ENCODE measurements at regions not wholly inside any gene's neighbourhood (a gene's known extent, or its start where the extent isn't known, plus 50 kb on each side); places are given as distances from the start of the nearest gene placed in this dataset.

DNA sequence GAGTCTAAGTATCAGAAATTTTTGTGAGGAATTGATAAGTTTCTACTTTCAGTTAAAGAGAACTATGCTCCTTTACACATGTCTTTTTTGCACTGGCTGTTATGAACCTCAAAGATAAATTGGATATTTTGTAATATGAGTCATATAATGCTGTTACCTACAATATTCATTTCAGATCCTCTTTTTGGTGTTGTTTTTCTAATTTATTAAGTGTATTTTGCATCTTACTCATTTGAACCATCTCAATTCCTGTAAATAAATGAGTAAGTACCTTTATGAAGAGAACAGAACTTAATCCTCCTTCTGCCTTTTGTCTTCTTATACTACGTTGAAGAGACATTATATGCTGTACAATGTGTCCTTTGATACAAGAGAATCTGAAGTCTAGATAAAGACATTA, 74.4 kb downstream of the ZIC1 start:
- Histone ChIP-seq H3K27ac (replicated peaks) (no peak overlapping the region), H3K4me3 (replicated peaks; ENCODE audit: insufficient read depth, low read length) (no peak overlapping the region), H3K27me3 (ENCODE audit: insufficient read depth, poor library complexity, severe bottlenecking) (no peaks in the 10 kb centered on the region)
- TF ChIP-seq SPI1 (IDR thresholded peaks at IDR 0.05; ENCODE audit: borderline replicate concordance, low read depth) (no peak), POLR2AphosphoS5 (IDR thresholded peaks at IDR 0.05; ENCODE audit: low read depth) (no peak), CTCF (IDR thresholded peaks at IDR 0.05; ENCODE audit: insufficient read depth, low read length) (no peak), GABPA (IDR thresholded peaks at IDR 0.05; ENCODE audit: low read depth) (no peak)
- TF ChIP-seq, protein P1, sequence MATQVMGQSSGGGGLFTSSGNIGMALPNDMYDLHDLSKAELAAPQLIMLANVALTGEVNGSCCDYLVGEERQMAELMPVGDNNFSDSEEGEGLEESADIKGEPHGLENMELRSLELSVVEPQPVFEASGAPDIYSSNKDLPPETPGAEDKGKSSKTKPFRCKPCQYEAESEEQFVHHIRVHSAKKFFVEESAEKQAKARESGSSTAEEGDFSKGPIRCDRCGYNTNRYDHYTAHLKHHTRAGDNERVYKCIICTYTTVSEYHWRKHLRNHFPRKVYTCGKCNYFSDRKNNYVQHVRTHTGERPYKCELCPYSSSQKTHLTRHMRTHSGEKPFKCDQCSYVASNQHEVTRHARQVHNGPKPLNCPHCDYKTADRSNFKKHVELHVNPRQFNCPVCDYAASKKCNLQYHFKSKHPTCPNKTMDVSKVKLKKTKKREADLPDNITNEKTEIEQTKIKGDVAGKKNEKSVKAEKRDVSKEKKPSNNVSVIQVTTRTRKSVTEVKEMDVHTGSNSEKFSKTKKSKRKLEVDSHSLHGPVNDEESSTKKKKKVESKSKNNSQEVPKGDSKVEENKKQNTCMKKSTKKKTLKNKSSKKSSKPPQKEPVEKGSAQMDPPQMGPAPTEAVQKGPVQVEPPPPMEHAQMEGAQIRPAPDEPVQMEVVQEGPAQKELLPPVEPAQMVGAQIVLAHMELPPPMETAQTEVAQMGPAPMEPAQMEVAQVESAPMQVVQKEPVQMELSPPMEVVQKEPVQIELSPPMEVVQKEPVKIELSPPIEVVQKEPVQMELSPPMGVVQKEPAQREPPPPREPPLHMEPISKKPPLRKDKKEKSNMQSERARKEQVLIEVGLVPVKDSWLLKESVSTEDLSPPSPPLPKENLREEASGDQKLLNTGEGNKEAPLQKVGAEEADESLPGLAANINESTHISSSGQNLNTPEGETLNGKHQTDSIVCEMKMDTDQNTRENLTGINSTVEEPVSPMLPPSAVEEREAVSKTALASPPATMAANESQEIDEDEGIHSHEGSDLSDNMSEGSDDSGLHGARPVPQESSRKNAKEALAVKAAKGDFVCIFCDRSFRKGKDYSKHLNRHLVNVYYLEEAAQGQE (IDR thresholded peaks at IDR 0.05; ENCODE audit: insufficient replicate concordance, low read depth) = no peak
- no peak for DNase-seq (ENCODE audit: low read depth in 1 of 2, low spot score in 1 of 2)

- TF ChIP-seq SPI1 (IDR thresholded peaks at IDR 0.05; ENCODE audit: borderline replicate concordance, low read depth) = no peak
Observed at GRCh38 chr3:147493065-147493464, 83.9 kb downstream of the ZIC1 start.

GRCh38 chr3:147493666-147494065, 84.5 kb downstream of the ZIC1 start:
- no peak for DNase-seq (ENCODE audit: low read depth in 1 of 2, low spot score in 1 of 2)
- Histone ChIP-seq H3K27me3 (ENCODE audit: insufficient read depth, poor library complexity, severe bottlenecking) (no peaks in the 10 kb centered on the region), H3K27ac (replicated peaks) (no peak overlapping the region), H3K4me3 (replicated peaks; ENCODE audit: insufficient read depth, low read length) (no peak overlapping the region)
- TF ChIP-seq CTCF (IDR thresholded peaks at IDR 0.05; ENCODE audit: insufficient read depth, low read length) = no peak
- TF ChIP-seq SPI1 (IDR thresholded peaks at IDR 0.05; ENCODE audit: borderline replicate concordance, low read depth) = no peak
- TF ChIP-seq, protein P1 (IDR thresholded peaks at IDR 0.05; ENCODE audit: insufficient replicate concordance, low read depth) = no peak
- no peak for TF ChIP-seq GABPA (IDR thresholded peaks at IDR 0.05; ENCODE audit: low read depth)
- TF ChIP-seq POLR2AphosphoS5 (IDR thresholded peaks at IDR 0.05; ENCODE audit: low read depth) = no peak

More at GRCh38 chr3:147493065-147493464, 83.9 kb downstream of the ZIC1 start:
- Histone ChIP-seq H3K27ac (replicated peaks) (no peak overlapping the region), H3K27me3 (ENCODE audit: insufficient read depth, poor library complexity, severe bottlenecking) (no peaks in the 10 kb centered on the region), H3K4me3 (replicated peaks; ENCODE audit: insufficient read depth, low read length) (no peak overlapping the region)
- DNase-seq (ENCODE audit: low read depth in 1 of 2, low spot score in 1 of 2) = no peak

DNA sequence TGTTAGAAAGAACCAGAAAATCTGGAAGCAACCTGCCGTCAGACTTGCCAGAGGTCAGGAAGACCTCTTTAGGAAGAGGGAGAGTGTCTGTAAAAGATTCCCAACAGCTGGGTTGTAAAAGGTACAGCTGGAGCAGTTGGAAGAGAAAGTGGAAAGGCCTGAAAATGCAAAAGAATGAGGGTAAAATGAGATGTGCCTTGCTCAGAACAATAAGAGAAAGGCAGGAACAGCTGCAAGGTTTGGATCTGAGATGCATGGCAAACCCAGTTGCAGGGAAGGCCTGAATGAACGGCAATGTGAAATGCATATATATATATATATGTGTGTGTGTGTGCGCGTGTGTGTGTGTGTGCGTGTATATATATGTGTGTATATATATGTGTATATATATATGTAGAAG, 88.1 kb downstream of the ZIC1 start:
- TF ChIP-seq CTCF (IDR thresholded peaks at IDR 0.05; ENCODE audit: insufficient read depth, low read length) = no peak
- TF ChIP-seq, protein P1 (IDR thresholded peaks at IDR 0.05; ENCODE audit: insufficient replicate concordance, low read depth) = no peak
- TF ChIP-seq SPI1 (IDR thresholded peaks at IDR 0.05; ENCODE audit: borderline replicate concordance, low read depth) = no peak
- TF ChIP-seq GABPA (IDR thresholded peaks at IDR 0.05; ENCODE audit: low read depth) = no peak
- TF ChIP-seq POLR2AphosphoS5 (IDR thresholded peaks at IDR 0.05; ENCODE audit: low read depth) = no peak
- Histone ChIP-seq H3K4me3 (replicated peaks; ENCODE audit: insufficient read depth, low read length) (no peak overlapping the region), H3K27me3 (ENCODE audit: insufficient read depth, poor library complexity, severe bottlenecking) (no peaks in the 10 kb centered on the region), H3K27ac (replicated peaks) (no peak overlapping the region)
- no peak for DNase-seq (ENCODE audit: low read depth in 1 of 2, low spot score in 1 of 2)

Measured in HL-60 (cell line).